ENCODE measurements at regions not wholly inside any gene's neighbourhood (a gene's known extent, or its start where the extent isn't known, plus 50 kb on each side); places are given as distances from the start of the nearest gene placed in this dataset.
"Not testable (repeated sequence)": the region's sequence is repeated elsewhere in the genome, so short reads cannot be mapped to it uniquely, and the experiment has no call there.

GRCh38 chr6:22765015-22765414, 195.6 kb downstream of the HDGFL1 start:
- intact Hi-C loops (cut with DNase I; ENCODE audit: low total_unique reads): no loop called here
- Histone ChIP-seq H3K9me3 (peaks cover 0 to 7% (median 0%) of the 10 kb centered on the region in 8 donors), H3K27ac (no peak overlapping the region), H3K4me1 (no peaks in the 10 kb centered on the region), H3K4me3 (no peak overlapping the region), H3K27me3 (replicated peaks in 1 of 7) (no peaks in the 10 kb centered on the region), H3K36me3 (no peaks in the 10 kb centered on the region)
- TF ChIP-seq POLR2AphosphoS5 (IDR thresholded peaks at IDR 0.05): no peak
- TF ChIP-seq POLR2A (IDR thresholded peaks at IDR 0.05): no peak
- no peak for TF ChIP-seq CTCF (IDR thresholded peaks at IDR 0.05 in 8 of 11, conservative IDR thresholded peaks at IDR 0.05 in 3 of 11)
- 90 to 95% (median 92%) methylated on average over 4 of the region's 4 CpGs for WGBS, 5 donors
- no peak for DNase-seq

- intact Hi-C loops (cut with DNase I; ENCODE audit: low total_unique reads): no loop called here
- Histone ChIP-seq H3K4me3 (no peak overlapping the region), H3K9me3 (peaks cover 0 to 1% (median 0%) of the 10 kb centered on the region in 8 donors), H3K27ac (no peak overlapping the region), H3K4me1 (no peaks in the 10 kb centered on the region), H3K36me3 (no peaks in the 10 kb centered on the region), H3K27me3 (replicated peaks in 1 of 7) (no peaks in the 10 kb centered on the region)
- no peak for DNase-seq
- WGBS, 5 donors: 76 to 90% (median 85%) methylated on average over 4 of the region's 4 CpGs
- no peak for TF ChIP-seq CTCF (IDR thresholded peaks at IDR 0.05 in 8 of 11, conservative IDR thresholded peaks at IDR 0.05 in 3 of 11)
- TF ChIP-seq POLR2AphosphoS5 (IDR thresholded peaks at IDR 0.05): no peak
Measured at GRCh38 chr6:22766979-22767378, 197.6 kb downstream of the HDGFL1 start.

GRCh38 chr6:22770054-22770453, 200.7 kb downstream of the HDGFL1 start:
- DNase-seq: no peak

GRCh38 chr6:22774129-22774528, 204.8 kb downstream of the HDGFL1 start:
- no peaks in the 10 kb centered on the region for H3K27me3 ChIP-seq (replicated peaks in 1 of 7)
- TF ChIP-seq CTCF (IDR thresholded peaks at IDR 0.05 in 8 of 11, conservative IDR thresholded peaks at IDR 0.05 in 3 of 11): no peak
- no peak for TF ChIP-seq POLR2AphosphoS5 (IDR thresholded peaks at IDR 0.05)
- no peak for TF ChIP-seq POLR2A (IDR thresholded peaks at IDR 0.05)
- intact Hi-C loops (cut with DNase I; ENCODE audit: low total_unique reads): no loop called here
- DNase-seq: no peak
- H3K9me3 ChIP-seq: peaks cover 0 to 34% (median 25%) of the 10 kb centered on the region in 8 donors
- H3K27ac ChIP-seq: no peak overlapping the region
- no peaks in the 10 kb centered on the region for H3K4me1 ChIP-seq
- H3K4me3 ChIP-seq: no peak overlapping the region
- 61 to 77% (median 74%) methylated on average over 2 of the region's 2 CpGs for WGBS, 5 donors
- no peaks in the 10 kb centered on the region for H3K36me3 ChIP-seq

More at GRCh38 chr6:22770054-22770453, 200.7 kb downstream of the HDGFL1 start:
- Histone ChIP-seq H3K9me3 (peaks cover 0 to 4% (median 0%) of the 10 kb centered on the region in 8 donors), H3K27me3 (replicated peaks in 1 of 7) (no peaks in the 10 kb centered on the region), H3K36me3 (no peaks in the 10 kb centered on the region), H3K27ac (no peak overlapping the region), H3K4me1 (no peaks in the 10 kb centered on the region), H3K4me3 (no peak overlapping the region)
- intact Hi-C loops (cut with DNase I; ENCODE audit: low total_unique reads): no loop called here
- TF ChIP-seq POLR2AphosphoS5 (IDR thresholded peaks at IDR 0.05): no peak
- no peak for TF ChIP-seq POLR2A (IDR thresholded peaks at IDR 0.05)
- TF ChIP-seq CTCF (IDR thresholded peaks at IDR 0.05 in 8 of 11, conservative IDR thresholded peaks at IDR 0.05 in 3 of 11): no peak
- WGBS, 5 donors: 93 to 100% (median 94%) methylated on average over 1 of the region's 1 CpG

GRCh38 chr6:22778438-22778837, 209.1 kb downstream of the HDGFL1 start:
- H3K4me3 ChIP-seq; DNase-seq; intact Hi-C loops (cut with DNase I; ENCODE audit: low total_unique reads); H3K27me3 ChIP-seq (replicated peaks in 1 of 7); H3K4me1 ChIP-seq; H3K36me3 ChIP-seq; H3K27ac ChIP-seq: not testable (repeated sequence)
- WGBS, 5 donors: 28 to 55% (median 34%) methylated on average over 1 of the region's 1 CpG
- peaks cover 0 to 56% (median 39%) of the 10 kb centered on the region in 8 donors for H3K9me3 ChIP-seq
